Kidney epithelial cell (primary cell): ENCODE measurements at regions not wholly inside any gene's neighbourhood (a gene's known extent, or its start where the extent isn't known, plus 50 kb on each side); places are given as distances from the start of the nearest gene placed in this dataset.

Experiments used
- DNase-seq: peaks from one replicate; pipeline ENCODE4 v3.0.0-alpha.2; 2010; ENCODE audit warnings: low read depth
- H3K27me3 ChIP-seq: 2 replicates; pipeline ENCODE4 v1.6.0; 2011; ENCODE audit warnings: low read length; ENCODE audit not compliant: control insufficient read depth, insufficient read depth
- H3K36me3 ChIP-seq: 2 replicates; pipeline ENCODE4 v1.5.1; 2011; ENCODE audit warnings: low read length; ENCODE audit not compliant: control insufficient read depth, insufficient read depth
- H3K4me3 ChIP-seq: 2 replicates; pipeline ENCODE4 v1.5.1; 2011; ENCODE audit warnings: low read depth, mild to moderate bottlenecking, control low read depth, low read length
- CTCF ChIP-seq: IDR thresholded peaks from 2 replicates; pipeline ENCODE4 v1.5.1; 2011; ENCODE audit warnings: mild to moderate bottlenecking, moderate library complexity, low read length, control low read depth, inconsistent platforms; ENCODE audit not compliant: insufficient read depth, poor library complexity, severe bottlenecking

DNA sequence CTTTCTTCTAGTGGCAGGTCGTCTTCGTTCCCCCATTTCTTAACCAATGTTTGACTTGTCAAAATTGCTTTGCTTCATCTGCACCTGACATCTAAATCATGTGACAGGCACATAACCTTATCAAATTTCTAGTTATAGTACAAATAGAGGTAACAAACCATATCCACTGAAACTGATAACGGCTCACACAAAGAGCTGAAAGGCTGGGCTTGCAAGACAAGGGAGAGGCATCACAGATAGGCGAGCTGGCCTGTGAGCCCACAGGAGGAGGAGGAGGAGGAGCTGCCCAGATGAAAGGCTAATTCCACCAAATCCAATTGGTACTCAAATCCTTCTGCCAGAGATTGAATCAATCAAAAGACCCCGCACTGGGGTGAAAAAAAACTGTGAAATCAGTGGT lies 80.2 kb upstream of the NEBL start:
- H3K27me3 ChIP-seq = no peaks in the 10 kb centered on the region
- no peaks in the 10 kb centered on the region for H3K36me3 ChIP-seq
- no peak for TF ChIP-seq CTCF
- DNase-seq = no peak
- H3K4me3 ChIP-seq = no peak overlapping the region

GRCh38 chr10:20976891-20977290 lies 79.8 kb upstream of the NEBL start:
- Histone ChIP-seq H3K4me3 (no peak overlapping the region), H3K36me3 (no peaks in the 10 kb centered on the region), H3K27me3 (no peaks in the 10 kb centered on the region)
- TF ChIP-seq CTCF = no peak
- no peak for DNase-seq

DNA sequence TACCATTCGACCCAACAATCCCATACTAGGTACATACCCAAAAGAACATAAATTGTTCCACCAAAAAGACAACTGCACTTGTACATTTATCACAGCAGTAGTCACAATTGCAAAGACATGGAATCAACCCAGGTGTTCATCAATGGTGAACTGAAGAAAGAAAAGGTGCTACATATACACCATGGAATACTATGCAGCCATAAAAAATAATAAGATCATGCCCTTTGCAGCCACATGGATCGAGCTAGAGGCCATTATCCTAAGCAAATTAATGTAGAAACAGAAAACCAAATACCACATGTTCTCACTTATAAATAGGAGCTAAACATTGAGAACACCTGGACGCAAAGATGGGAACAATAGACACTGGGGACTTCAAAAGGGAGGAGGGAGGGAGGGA lies 79.3 kb upstream of the NEBL start:
- no peak overlapping the region for H3K4me3 ChIP-seq
- TF ChIP-seq CTCF = no peak
- no peaks in the 10 kb centered on the region for H3K27me3 ChIP-seq
- H3K36me3 ChIP-seq = no peaks in the 10 kb centered on the region
- DNase-seq = no peak

DNA sequence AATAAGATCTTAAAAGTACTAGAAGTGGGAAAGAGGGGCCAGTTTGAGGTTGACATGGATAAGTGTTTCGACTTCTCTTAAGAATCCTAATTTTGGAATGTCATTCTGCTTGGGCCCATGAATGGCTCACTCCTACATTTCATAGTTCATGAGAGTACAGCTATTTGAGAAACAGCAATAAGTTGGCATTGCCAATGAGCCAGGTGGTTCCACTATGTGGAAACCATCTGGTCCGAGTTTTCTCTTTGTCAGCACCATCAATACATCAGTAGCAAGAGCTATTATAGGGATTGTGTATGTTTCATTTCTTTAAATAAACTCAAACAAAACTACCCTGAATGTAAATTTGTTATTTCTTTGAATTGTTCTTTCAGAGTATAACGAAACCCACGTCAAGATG lies 78.1 kb upstream of the NEBL start:
- no peaks in the 10 kb centered on the region for H3K27me3 ChIP-seq
- no peak overlapping the region for H3K4me3 ChIP-seq
- TF ChIP-seq CTCF = no peak
- H3K36me3 ChIP-seq = no peaks in the 10 kb centered on the region
- DNase-seq = no peak

- no peak overlapping the region for H3K4me3 ChIP-seq
- DNase-seq = no peak
- no peaks in the 10 kb centered on the region for H3K36me3 ChIP-seq
- TF ChIP-seq CTCF = no peak
- H3K27me3 ChIP-seq = no peaks in the 10 kb centered on the region
Observed at GRCh38 chr10:20972925-20973324, 75.8 kb upstream of the NEBL start.

DNA sequence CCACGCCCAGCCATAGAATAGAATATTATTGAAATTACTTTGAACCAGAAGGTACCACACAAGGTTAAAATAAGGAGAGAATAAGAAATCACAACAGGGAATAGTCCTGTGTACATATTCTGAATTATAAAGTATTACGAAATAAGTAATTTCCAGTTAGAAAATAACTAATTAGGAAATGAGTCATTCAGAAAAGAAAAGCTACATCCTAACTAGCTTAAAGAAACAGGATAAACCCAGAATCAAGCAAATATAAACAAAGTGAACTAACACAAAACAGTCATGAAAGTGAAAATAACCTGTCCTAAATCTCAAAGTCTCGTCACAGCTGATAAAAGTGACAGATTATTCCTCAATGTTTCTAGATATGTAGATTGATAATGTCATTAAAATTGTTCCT lies 74.8 kb upstream of the NEBL start:
- no peak overlapping the region for H3K4me3 ChIP-seq
- TF ChIP-seq CTCF = no peak

More for the DNA sequence above, 74.8 kb upstream of the NEBL start:
- DNase-seq = no peak
- no peaks in the 10 kb centered on the region for H3K27me3 ChIP-seq
- H3K36me3 ChIP-seq = no peaks in the 10 kb centered on the region
